LoVo (cell line): ENCODE measurements at regions not wholly inside any gene's neighbourhood (a gene's known extent, or its start where the extent isn't known, plus 50 kb on each side); places are given as distances from the start of the nearest gene placed in this dataset.
"Not testable (repeated sequence)": the region's sequence is repeated elsewhere in the genome, so short reads cannot be mapped to it uniquely, and the experiment has no call there.

Experiments used
- DNase-seq: peaks from one replicate; pipeline ENCODE4 v3.0.0-alpha.2; 2016; ENCODE audit warnings: low spot score

GRCh38 chr10:21405981-21406380 is 119.5 kb downstream of the SKIDA1 start:
- DNase-seq, result no peak

DNA sequence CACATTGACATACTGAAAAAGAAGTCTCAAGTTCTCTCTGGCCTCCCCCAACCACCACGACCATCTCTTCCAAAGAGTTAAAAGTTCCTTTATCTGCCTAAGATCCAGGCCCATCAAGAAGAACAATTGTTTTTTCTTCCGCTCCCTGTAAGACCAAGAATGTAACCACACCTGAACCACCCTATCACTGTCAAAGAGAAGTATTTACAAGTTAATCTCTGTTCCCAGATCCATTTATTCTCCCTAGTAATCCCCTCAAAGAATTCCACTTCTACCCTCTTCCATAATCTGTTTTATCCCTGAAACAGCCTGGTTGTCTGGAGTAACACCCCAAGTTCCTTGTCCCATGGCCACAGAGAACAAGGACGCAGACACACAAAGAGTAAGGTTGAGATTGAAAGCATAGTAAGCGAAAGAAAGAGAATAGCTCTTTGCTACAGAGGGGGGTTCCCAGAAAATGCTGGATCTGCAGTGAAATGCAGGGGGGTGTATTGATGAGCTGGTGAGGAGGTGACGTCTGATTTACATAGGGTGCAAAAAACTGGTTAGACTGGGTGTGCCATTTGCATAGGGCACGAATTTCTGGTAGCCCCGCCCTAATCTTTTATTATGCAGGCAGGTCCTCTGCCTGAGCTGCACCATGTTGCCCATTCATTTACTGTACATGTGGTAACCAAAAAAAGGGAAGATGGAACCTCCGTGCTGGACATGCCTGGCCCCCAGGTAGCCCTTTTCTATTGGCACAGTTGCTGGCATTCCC is 122.0 kb downstream of the SKIDA1 start:
- DNase-seq, result no peak

DNA sequence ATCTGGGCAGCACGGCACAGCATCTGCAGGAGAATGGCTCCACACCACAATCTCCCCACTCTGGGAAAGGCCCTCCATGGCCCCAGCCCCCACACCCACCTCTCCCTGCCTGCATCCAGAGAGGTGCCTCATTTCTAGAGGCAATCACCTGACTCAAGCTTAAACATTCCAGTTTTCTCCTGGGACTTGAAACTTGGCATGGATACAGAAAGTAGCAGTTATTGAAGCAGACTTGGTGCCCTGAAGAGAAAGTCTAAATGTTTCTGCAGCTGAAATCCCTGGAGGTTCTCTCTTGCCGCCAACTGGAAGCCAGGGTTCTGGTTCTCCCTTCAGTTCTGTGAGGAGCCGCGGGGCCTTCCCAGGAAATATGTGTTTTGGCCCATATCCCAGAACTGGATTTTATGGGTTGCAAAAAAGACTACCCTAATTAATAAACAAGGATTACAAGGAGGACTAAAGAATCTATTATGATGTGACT is 122.8 kb downstream of the SKIDA1 start:
- DNase-seq, result peak; percentile 1

GRCh38 chr10:21401196-21401595 is 124.3 kb downstream of the SKIDA1 start:
- DNase-seq, result no peak

GRCh38 chr10:21399392-21400035 is 126.0 kb downstream of the SKIDA1 start:
- DNase-seq, result no peak

- peak; percentile 41 for DNase-seq
Observed at GRCh38 chr10:21398563-21399231, 126.8 kb downstream of the SKIDA1 start.

DNA sequence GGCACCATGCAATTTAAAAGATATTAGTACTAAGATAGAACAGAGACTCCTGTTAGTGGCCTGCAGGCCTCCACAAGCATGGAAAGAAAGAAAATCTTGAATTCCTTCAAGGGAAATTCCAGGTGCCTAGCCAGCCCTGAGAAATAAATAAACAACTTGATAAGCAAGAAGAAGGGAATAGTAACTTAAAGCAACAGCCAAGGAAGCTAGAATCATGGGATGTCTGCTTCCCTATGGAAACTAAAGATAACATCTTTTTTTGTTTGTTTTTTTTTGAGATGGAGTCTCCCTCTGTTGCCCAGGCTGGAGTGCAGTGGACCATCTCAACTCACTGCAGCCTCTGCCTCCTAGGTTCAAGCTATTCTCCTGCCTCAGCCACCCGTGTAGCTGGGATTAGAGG is 128.6 kb downstream of the SKIDA1 start:
- DNase-seq, result no peak

DNA sequence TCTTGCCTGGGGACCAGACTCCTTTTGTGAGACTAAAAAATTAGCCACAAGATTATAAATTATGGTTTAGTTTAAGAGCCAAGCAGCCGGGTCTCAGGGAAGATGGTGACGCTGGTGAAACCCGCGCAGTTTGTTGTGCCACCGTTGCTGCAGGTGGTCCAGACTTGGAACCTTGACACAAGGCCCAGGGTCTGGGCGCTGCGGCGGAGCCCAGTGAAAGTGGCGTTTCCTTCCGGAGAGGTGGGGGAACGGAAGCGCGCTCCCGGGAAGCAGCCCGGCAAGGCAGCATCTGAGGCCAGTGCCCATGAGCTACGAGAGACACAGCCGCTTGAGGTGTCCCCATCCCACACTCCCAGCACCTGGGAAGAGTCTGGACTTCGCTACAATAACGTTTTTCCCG is 131.6 kb downstream of the SKIDA1 start:
- no peak for DNase-seq

- DNase-seq, result no peak
Observed at GRCh38 chr10:21388589-21388988, 136.9 kb downstream of the SKIDA1 start.

DNA sequence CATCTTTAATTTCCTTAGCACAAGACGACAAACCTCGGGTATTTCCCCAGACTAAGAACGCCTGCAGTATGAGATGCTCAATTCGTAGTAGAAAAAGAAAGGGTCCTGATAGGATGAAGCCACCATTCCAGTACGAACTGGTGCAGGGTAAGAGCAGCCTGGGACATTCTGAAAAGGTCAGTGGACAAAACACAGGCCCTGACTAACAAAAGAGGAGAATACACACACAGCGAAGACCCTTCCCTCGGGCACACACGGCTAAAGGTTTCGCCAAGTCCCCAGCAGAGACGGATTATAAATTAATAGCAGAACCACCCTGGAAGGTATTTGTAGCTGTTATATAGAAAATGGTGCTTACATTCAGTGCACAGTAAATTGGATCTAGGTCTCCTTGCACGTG is 137.6 kb downstream of the SKIDA1 start:
- no peak for DNase-seq

- DNase-seq, result no peak
Observed at GRCh38 chr10:21385996-21386585, 139.4 kb downstream of the SKIDA1 start.

GRCh38 chr10:21385536-21385935 is 139.9 kb downstream of the SKIDA1 start:
- no peak for DNase-seq

DNA sequence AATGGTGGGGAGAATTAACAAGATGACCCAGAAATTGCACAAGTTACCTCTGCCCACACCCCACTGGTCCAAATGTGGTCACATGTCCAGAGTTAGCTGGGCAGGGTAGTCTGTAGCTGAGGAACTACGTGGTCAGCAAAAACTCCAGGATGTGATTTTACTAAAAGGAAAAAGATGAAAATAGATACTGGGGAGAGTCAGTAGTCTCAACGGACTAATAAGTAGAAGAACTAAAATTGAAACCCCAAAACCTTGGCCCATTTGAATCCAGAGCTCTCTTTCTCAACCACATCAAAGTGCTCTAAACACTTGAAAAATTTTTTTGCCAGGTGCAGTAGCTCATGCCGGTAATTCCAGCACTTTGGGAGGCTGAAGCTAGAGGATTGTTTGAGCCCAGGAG is 146.3 kb downstream of the SKIDA1 start:
- DNase-seq, result no peak

DNA sequence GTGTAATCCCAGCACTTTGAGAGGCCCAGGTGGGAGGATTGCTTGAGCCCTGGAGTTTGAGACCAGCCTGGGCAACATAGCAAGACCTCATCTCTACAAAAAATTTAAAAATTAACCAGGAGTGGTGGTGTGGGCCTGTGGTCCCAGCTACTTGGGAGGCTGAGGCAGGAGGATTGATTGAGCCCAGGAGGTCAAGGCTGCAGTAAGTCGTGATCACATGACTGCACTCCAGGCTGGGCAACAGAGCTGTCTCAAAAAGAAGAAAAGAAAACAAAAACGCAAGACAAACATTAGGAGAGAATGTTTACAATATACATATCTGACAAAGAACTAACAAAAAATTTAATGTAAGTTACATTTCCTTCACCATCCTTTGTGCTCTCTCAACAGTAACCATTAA is 150.2 kb downstream of the SKIDA1 start:
- not testable (repeated sequence) for DNase-seq

- DNase-seq, result not testable (repeated sequence)
Observed at GRCh38 chr10:21373881-21374280, 151.6 kb downstream of the SKIDA1 start.

- DNase-seq, result peak; percentile 80
Observed at GRCh38 chr10:21372651-21373410, 152.7 kb downstream of the SKIDA1 start.

DNA sequence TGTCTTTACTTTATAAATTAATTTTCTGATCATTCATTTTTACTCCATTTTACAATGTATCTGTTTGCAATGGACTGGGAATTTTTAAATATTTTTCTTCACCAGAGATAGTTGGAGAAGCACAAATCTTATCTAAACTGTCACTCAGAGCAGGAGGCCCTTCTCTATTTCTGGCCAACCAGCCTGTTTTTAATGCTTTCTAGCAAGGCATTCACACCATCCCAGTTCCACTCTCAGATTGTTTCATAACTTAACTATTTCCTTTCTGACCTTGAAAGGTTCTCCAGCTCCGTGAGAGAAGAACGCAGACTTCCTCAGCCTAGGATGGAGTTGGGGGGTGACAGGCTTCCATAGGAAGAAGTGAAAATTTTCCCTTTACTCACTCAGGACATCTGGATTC is 155.8 kb downstream of the SKIDA1 start:
- no peak for DNase-seq

DNA sequence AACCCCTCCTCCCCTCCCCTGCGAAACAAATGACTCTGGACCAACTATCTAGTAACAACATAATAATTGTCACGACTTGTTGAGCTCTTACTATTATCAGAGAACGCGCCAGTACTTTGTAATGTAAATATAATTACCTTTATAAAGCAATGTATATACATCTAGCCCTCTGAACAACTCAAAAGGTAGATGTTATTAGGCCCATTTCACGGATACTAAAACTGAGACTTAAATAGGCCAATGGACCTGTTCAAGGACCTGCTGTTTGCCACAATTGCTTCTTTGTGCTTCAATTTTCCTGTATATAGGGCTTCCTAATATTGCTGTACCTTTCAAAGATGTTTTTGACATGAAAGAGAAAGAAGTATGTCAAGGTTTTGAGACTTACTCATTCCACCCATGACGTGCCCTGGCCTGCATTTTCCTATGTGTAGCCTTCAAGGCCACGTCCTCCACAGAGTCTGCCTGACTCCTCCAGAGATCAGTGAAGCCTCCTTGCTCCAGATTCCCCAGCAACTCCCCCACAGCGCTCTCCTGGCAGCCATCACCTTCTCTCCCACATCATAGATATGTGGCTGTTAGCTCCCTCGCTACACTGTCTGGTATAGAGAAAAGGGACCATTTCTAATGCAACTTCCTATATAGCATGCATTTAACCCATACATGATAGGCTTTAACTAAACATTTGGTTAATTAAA is 156.6 kb downstream of the SKIDA1 start:
- DNase-seq, result no peak

- no peak for DNase-seq
Observed at GRCh38 chr10:21368022-21368582, 157.4 kb downstream of the SKIDA1 start.

GRCh38 chr10:21366108-21366507 is 159.4 kb downstream of the SKIDA1 start:
- DNase-seq, result peak; percentile 45
